Thyroid gland (tissue), 4 donors: ENCODE measurements at regions not wholly inside any gene's neighbourhood (a gene's known extent, or its start where the extent isn't known, plus 50 kb on each side); places are given as distances from the start of the nearest gene placed in this dataset.

Source experiments
- POLR2A ChIP-seq, 2 donors: fragments of 450-650 bp; IDR thresholded peaks; one replicate each; pipeline ENCODE4 v1.6.1; 2017; ENCODE audit warnings: antibody characterized with exemption in 2 of 2, mild to moderate bottlenecking in 2 of 2, moderate library complexity in 1 of 2
- TF ChIP-seq, protein P1 (sequence below), 6 experiments: fragments of 200-600 bp in 3 of 6; fragments of 450-650 bp in 3 of 6; sonication (generic) in 3 of 6; IDR thresholded peaks; one replicate each; pipeline ENCODE4 v1.5.1; 2016 to 2019; ENCODE audit warnings: antibody characterized with exemption in 6 of 6, mild to moderate bottlenecking in 2 of 6, inconsistent platforms in 1 of 6, moderate library complexity in 1 of 6

DNA sequence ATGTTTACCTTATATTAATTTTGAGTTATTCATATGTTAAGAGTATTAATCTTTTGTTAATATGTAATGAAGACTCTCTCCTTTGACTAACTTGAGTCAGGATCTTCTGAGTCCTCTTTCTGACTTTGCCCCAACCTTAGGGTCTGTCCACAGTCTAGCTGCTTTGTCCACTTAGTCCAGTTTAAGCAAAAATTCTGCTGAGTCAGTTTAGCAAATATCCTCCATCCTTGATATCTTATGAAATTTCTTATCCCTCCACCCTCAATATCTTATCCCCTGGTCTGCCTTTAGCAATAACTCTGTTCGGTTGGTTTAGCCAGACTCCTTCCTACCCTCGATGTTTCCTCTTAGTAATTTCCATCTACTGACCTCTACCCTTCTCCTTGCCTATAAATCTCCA lies 91.7 kb downstream of the DIPK2A start:
- TF ChIP-seq, protein P1, sequence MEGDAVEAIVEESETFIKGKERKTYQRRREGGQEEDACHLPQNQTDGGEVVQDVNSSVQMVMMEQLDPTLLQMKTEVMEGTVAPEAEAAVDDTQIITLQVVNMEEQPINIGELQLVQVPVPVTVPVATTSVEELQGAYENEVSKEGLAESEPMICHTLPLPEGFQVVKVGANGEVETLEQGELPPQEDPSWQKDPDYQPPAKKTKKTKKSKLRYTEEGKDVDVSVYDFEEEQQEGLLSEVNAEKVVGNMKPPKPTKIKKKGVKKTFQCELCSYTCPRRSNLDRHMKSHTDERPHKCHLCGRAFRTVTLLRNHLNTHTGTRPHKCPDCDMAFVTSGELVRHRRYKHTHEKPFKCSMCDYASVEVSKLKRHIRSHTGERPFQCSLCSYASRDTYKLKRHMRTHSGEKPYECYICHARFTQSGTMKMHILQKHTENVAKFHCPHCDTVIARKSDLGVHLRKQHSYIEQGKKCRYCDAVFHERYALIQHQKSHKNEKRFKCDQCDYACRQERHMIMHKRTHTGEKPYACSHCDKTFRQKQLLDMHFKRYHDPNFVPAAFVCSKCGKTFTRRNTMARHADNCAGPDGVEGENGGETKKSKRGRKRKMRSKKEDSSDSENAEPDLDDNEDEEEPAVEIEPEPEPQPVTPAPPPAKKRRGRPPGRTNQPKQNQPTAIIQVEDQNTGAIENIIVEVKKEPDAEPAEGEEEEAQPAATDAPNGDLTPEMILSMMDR (IDR thresholded peaks at IDR 0.05), result no peak
- no peak for TF ChIP-seq POLR2A (IDR thresholded peaks at IDR 0.05)
